NCI-H2081 treated with DMSO at 0.1 percent for 48 hours (cell line): ENCODE measurements at regions not wholly inside any gene's neighbourhood (a gene's known extent, or its start where the extent isn't known, plus 50 kb on each side); places are given as distances from the start of the nearest gene placed in this dataset.
"Not testable (repeated sequence)": the region's sequence is repeated elsewhere in the genome, so short reads cannot be mapped to it uniquely, and the experiment has no call there.

ENCODE experiments used
- DNase-seq: peaks from one replicate; lab custom pipeline; 2025; lab: John Stamatoyannopoulos, UW

- no peak for DNase-seq
These were observed 287.0 kb upstream of the MAGEB18 start for GRCh38 chrX:25851141-25851540.

GRCh38 chrX:25853002-25853479, 285.1 kb upstream of the MAGEB18 start:
- DNase-seq: no peak

GRCh38 chrX:25858273-25858880, 279.8 kb upstream of the MAGEB18 start:
- no peak for DNase-seq

GRCh38 chrX:25860322-25860721, 277.8 kb upstream of the MAGEB18 start:
- no peak for DNase-seq

- DNase-seq: no peak
These were observed 268.4 kb upstream of the MAGEB18 start for GRCh38 chrX:25869761-25870160.

GRCh38 chrX:25872786-25873185, 265.4 kb upstream of the MAGEB18 start:
- no peak for DNase-seq

GRCh38 chrX:25873196-25873595, 264.9 kb upstream of the MAGEB18 start:
- DNase-seq: no peak

GRCh38 chrX:25878806-25879205, 259.3 kb upstream of the MAGEB18 start:
- DNase-seq: no peak

- not testable (repeated sequence) for DNase-seq
These were observed 255.6 kb upstream of the MAGEB18 start for GRCh38 chrX:25882503-25882902.

GRCh38 chrX:25897758-25898157, 240.4 kb upstream of the MAGEB18 start:
- DNase-seq: no peak

GRCh38 chrX:25905728-25906127, 232.4 kb upstream of the MAGEB18 start:
- not testable (repeated sequence) for DNase-seq

- no peak for DNase-seq
These were observed 212.2 kb upstream of the MAGEB18 start for GRCh38 chrX:25925946-25926345.

GRCh38 chrX:25928316-25928715, 209.8 kb upstream of the MAGEB18 start:
- DNase-seq: no peak

- no peak for DNase-seq
These were observed 197.1 kb upstream of the MAGEB18 start for GRCh38 chrX:25941087-25941486.

GRCh38 chrX:25941559-25942250, 196.4 kb upstream of the MAGEB18 start:
- peak; percentile 9 for DNase-seq

- DNase-seq: peak; percentile 6
These were observed 169.2 kb upstream of the MAGEB18 start for GRCh38 chrX:25968920-25969319.

GRCh38 chrX:25976683-25977310, 161.3 kb upstream of the MAGEB18 start:
- DNase-seq: no peak

GRCh38 chrX:25998687-25999086, 139.5 kb upstream of the MAGEB18 start:
- no peak for DNase-seq

GRCh38 chrX:26007462-26007861, 130.7 kb upstream of the MAGEB18 start:
- DNase-seq: no peak

GRCh38 chrX:26008042-26008441, 130.1 kb upstream of the MAGEB18 start:
- DNase-seq: no peak

GRCh38 chrX:26008691-26009090, 129.5 kb upstream of the MAGEB18 start:
- no peak for DNase-seq

- no peak for DNase-seq
These were observed 118.8 kb upstream of the MAGEB18 start for GRCh38 chrX:26019386-26019785.

- no peak for DNase-seq
These were observed 112.0 kb upstream of the MAGEB18 start for GRCh38 chrX:26026179-26026578.
